AG10803 (cell line): ENCODE measurements at regions not wholly inside any gene's neighbourhood (a gene's known extent, or its start where the extent isn't known, plus 50 kb on each side); places are given as distances from the start of the nearest gene placed in this dataset.

Experiments used
- DNase-seq: peaks from one replicate; pipeline ENCODE4 v3.0.0; 2010; ENCODE audit warnings: low read depth
- H3K4me3 ChIP-seq: 2 replicates; pipeline ENCODE4 v1.5.1; 2011; ENCODE audit warnings: mild to moderate bottlenecking, low read length, control low read depth
- CTCF ChIP-seq: conservative IDR thresholded peaks from 2 replicates; pipeline ENCODE4 v1.5.1; 2011; ENCODE audit warnings: mild to moderate bottlenecking, low read length, control low read depth, inconsistent platforms

- H3K4me3 ChIP-seq, result no peak overlapping the region
- TF ChIP-seq CTCF, result no peak
- DNase-seq, result no peak
Observed at GRCh38 chr12:89863493-89863938, 154.9 kb upstream of the ATP2B1 start.

GRCh38 chr12:89862511-89863445, 154.1 kb upstream of the ATP2B1 start:
- no peak overlapping the region for H3K4me3 ChIP-seq
- DNase-seq, result peak; percentile 21

GRCh38 chr12:89861086-89861485, 152.4 kb upstream of the ATP2B1 start:
- DNase-seq, result no peak
- no peak overlapping the region for H3K4me3 ChIP-seq
- no peak for TF ChIP-seq CTCF

More at GRCh38 chr12:89862511-89863445, 154.1 kb upstream of the ATP2B1 start:
- TF ChIP-seq CTCF, result no peak

- no peak overlapping the region for H3K4me3 ChIP-seq
- TF ChIP-seq CTCF, result no peak
- DNase-seq, result no peak
Observed at GRCh38 chr12:89859508-89860220, 151.0 kb upstream of the ATP2B1 start.

- no peak for TF ChIP-seq CTCF
- no peak for DNase-seq
- H3K4me3 ChIP-seq, result no peak overlapping the region
Observed at GRCh38 chr12:89858718-89859117, 150.1 kb upstream of the ATP2B1 start.

- no peak overlapping the region for H3K4me3 ChIP-seq
- no peak for TF ChIP-seq CTCF
- DNase-seq, result no peak
Observed at GRCh38 chr12:89857652-89858274, 149.1 kb upstream of the ATP2B1 start.
